ENCODE measurements at regions not wholly inside any gene's neighbourhood (a gene's known extent, or its start where the extent isn't known, plus 50 kb on each side); places are given as distances from the start of the nearest gene placed in this dataset.
"Not testable (repeated sequence)": the region's sequence is repeated elsewhere in the genome, so short reads cannot be mapped to it uniquely, and the experiment has no call there.

DNA sequence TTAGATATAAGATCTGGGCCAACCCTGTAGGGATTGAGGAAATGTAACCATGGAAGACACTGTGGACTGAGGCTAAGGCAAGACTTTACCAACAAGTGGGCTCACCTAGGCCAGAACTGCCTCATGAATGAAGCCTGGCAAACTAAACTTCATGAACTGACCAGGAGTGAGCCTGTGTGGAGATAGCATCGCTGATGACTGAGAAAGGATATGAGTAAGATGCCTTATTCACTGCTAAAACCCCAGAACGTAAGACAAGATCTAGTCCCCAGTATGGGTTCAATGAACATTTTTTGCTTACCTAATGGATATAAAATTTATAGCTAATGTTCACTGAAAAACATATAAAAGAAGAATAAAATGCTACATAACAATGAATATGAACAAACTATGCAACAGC, 399.8 kb downstream of the SATB2 start:
- no peak overlapping the region for H3K4me3 ChIP-seq (ENCODE audit: control insufficient read depth, low read depth, low read length)
- TF ChIP-seq, protein P1, sequence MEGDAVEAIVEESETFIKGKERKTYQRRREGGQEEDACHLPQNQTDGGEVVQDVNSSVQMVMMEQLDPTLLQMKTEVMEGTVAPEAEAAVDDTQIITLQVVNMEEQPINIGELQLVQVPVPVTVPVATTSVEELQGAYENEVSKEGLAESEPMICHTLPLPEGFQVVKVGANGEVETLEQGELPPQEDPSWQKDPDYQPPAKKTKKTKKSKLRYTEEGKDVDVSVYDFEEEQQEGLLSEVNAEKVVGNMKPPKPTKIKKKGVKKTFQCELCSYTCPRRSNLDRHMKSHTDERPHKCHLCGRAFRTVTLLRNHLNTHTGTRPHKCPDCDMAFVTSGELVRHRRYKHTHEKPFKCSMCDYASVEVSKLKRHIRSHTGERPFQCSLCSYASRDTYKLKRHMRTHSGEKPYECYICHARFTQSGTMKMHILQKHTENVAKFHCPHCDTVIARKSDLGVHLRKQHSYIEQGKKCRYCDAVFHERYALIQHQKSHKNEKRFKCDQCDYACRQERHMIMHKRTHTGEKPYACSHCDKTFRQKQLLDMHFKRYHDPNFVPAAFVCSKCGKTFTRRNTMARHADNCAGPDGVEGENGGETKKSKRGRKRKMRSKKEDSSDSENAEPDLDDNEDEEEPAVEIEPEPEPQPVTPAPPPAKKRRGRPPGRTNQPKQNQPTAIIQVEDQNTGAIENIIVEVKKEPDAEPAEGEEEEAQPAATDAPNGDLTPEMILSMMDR (conservative IDR thresholded peaks at IDR 0.05; ENCODE audit: control insufficient read depth, insufficient read depth, low read depth, low read length) = no peak
- no peak for DNase-seq (ENCODE audit: low read depth)

DNA sequence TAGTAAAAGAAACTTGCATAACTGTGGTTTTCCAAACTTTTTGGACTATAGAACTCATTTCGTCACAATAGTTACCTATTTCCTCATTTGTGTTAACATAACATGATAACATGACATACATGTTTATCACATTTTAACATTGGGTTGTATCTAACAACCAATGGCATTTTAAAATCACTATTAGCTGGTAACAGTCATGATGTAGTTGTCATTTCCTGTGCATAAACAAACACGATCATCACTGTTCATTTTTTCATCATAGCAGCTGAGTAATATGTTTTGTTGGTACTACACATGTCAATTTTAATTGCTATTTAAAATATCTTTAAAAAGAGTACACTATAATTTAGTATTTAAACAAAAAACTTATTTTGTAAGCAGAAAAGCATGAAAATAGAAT, 402.4 kb downstream of the SATB2 start:
- H3K4me3 ChIP-seq (ENCODE audit: control insufficient read depth, low read depth, low read length) = no peak overlapping the region
- TF ChIP-seq, protein P1 (conservative IDR thresholded peaks at IDR 0.05; ENCODE audit: control insufficient read depth, insufficient read depth, low read depth, low read length) = no peak
- DNase-seq (ENCODE audit: low read depth) = peak; percentile 5

DNA sequence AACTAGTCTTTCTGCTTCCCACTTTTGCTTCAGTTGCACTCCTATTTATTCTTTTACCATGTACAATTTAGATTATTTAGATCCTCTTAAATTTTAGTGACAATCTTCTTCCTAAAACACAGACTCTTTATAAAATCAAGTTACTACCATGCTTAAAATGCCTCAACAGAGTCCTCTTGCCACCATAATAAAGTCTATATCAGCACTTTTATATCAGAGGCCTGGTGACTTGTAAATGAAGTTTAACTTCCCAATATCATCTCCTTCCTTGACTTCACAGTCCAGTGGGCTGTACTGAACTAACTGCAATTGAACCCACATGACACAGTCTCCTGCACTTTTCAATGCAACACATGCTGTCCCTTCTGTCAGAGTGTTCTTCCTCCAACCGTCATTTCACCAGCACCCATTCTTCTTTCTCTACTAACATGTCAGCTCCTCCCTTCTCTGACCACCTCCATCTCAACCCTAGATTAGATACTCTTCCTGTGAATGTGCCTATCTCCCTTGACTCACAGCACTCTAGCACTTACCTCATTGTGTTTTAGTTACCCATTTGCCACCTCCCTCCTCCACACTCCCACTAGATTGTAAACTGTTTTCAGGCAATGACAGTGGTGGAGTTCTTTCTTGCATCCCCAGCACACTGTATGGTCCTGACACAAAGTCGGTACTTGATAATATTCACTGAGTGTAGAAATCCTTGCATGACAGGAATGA, 414.9 kb downstream of the SATB2 start:
- TF ChIP-seq, protein P1 (conservative IDR thresholded peaks at IDR 0.05; ENCODE audit: control insufficient read depth, insufficient read depth, low read depth, low read length) = no peak
- H3K4me3 ChIP-seq (ENCODE audit: control insufficient read depth, low read depth, low read length) = no peak overlapping the region
- no peak for DNase-seq (ENCODE audit: low read depth)

DNA sequence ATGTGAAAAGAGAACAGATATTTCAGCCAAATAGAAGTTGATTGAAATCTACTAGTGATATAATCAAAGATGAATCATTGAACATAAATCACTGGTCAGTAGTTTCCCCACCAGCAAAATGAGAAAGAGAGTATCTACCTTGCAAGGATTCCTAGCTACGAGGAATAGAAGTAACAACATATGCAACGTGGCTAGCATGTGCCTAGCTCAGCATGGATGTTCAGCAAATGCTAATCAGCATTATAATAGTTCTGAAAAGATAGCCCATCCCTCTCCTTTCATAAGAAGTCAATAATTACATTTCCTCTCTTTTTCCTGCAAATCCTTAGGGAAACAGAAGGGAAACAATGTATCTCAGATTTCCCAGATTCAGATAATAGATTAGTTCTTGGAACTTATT, 417.2 kb downstream of the SATB2 start:
- TF ChIP-seq, protein P1 (conservative IDR thresholded peaks at IDR 0.05; ENCODE audit: control insufficient read depth, insufficient read depth, low read depth, low read length) = no peak
- no peak for DNase-seq (ENCODE audit: low read depth)
- H3K4me3 ChIP-seq (ENCODE audit: control insufficient read depth, low read depth, low read length) = no peak overlapping the region

DNA sequence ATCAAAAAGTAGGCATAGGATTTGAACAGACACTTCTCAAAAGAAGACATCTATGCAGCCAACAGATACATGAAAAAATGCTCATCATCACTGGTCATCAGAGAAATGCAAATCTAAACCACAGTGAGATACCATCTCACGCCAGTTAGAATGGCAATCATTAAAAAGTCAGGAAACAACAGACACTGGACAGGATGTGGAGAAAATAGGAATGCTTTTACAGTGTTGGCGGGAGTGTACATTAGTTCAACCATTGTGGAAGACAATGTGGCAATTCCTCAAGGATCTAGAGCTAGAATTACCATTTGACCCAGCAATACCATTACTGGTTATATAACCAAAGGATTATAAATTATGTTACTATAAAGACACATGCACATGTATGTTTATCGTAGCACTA, 424.0 kb downstream of the SATB2 start:
- not testable (repeated sequence) for H3K4me3 ChIP-seq (ENCODE audit: control insufficient read depth, low read depth, low read length); DNase-seq (ENCODE audit: low read depth)

DNA sequence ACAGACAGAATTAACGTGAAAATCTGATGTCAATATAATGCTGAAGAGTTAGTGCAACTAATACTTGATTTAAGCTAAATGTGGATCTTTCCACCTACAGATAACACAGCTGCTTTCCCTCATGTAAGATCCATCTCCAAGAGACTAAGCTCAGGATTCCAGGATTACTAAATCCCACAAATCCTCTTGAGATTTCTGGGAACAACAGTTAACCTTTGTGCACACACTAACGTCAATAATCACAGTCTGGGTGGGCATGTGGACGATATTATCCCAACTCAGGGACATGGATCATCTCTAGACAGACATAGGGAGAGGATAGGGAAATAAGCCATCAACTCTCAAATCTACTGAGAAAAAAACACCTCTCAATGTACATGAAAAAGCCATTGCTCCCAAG, 432.6 kb downstream of the SATB2 start:
- DNase-seq (ENCODE audit: low read depth) = peak; percentile 16
- TF ChIP-seq, protein P1 (conservative IDR thresholded peaks at IDR 0.05; ENCODE audit: control insufficient read depth, insufficient read depth, low read depth, low read length) = no peak
- no peak overlapping the region for H3K4me3 ChIP-seq (ENCODE audit: control insufficient read depth, low read depth, low read length)

DNA sequence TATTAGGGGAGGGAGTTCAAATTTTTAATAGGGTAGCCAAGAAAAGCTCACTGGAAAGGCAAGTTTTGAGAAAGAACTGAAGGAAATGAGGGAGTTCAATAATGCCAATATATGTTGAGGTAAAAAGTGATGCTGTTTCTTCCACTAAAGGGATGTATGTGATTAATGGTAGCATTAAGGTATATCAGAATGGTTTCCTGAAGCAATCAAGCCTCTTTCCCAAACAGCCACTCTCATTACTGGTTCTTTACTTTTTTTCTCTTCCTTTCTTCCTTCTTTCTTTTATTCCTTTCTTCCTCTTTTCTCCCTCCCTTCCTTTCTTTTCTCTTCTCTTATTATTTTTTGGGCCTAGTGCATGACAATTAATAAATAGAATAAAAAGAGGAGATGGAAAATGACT, 433.5 kb downstream of the SATB2 start:
- no peak for DNase-seq (ENCODE audit: low read depth)
- no peak overlapping the region for H3K4me3 ChIP-seq (ENCODE audit: control insufficient read depth, low read depth, low read length)
- TF ChIP-seq, protein P1 (conservative IDR thresholded peaks at IDR 0.05; ENCODE audit: control insufficient read depth, insufficient read depth, low read depth, low read length) = no peak

Data from fibroblast of mammary gland (primary cell).